Choroid plexus epithelial cell (primary cell): ENCODE measurements at regions not wholly inside any gene's neighbourhood (a gene's known extent, or its start where the extent isn't known, plus 50 kb on each side); places are given as distances from the start of the nearest gene placed in this dataset.

Experiments
- DNase-seq: peaks from one replicate; pipeline ENCODE4 v3.0.0-alpha.2; 2010; ENCODE audit warnings: low read depth
- H3K4me3 ChIP-seq: 2 replicates; pipeline ENCODE4 v1.5.1; 2011; ENCODE audit warnings: low read depth, mild to moderate bottlenecking, control low read depth, low read length, moderate library complexity
- CTCF ChIP-seq: conservative IDR thresholded peaks from 2 replicates; pipeline ENCODE4 v1.5.1; 2011; ENCODE audit warnings: low read depth, mild to moderate bottlenecking, control low read depth, inconsistent platforms, low read length, moderate library complexity

DNA sequence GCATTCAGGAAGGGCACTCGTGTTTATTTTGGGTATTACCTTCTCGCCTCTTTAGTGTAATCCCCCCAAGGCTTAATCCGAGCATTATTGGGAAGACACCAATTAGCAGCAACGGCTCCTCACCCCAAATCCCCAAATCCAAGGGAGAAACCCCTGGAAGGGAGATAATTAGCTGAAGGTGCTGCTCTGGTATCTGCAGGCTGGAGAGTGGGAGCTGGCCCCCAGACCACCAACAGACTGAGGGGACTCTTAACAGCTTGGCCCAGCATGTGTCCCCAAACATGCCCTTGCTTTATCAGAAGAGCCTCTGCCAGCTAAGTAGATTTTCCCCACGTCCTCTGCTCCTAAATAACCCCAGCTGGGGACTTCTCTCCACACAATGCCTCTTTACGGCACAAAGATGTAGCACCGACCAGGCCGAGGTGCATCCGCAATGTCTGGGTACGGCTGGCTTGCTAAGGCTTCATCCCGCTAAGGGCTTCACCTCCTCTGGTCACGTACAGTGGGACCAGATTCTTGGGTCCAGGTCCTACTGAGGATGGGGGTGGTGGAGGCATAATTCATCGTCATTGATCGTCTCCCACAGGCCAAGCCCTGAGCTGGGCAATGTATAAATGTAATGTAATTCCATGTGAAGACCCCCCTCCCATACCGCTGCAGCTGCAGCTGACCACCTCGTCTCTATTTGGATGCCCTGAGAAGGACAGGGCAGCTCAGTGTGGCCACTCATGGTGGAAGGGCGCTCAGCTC, 123.7 kb upstream of the GSC start:
- H3K4me3 ChIP-seq: no peak overlapping the region
- TF ChIP-seq CTCF: no peak
- no peak for DNase-seq

DNA sequence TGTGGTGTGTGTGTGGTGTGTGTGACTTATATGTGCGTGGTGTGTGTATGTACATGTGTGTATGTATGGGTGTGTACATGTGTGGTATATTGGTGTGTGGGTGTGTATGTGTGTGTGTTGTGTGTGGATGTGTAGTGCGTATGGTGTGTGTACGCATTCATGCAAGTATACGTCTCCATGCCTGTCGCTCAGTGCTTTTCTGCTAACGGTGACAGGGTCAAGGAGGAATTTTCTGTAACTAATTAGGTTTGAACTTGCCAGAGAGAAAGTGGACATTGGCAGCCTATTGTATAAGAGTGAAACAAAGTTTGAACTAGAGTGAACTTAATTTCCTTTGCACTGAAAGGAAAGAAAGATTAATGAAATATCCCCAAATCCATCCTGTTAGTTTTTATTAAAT, 120.9 kb upstream of the GSC start:
- TF ChIP-seq CTCF: no peak
- no peak overlapping the region for H3K4me3 ChIP-seq
- no peak for DNase-seq

DNA sequence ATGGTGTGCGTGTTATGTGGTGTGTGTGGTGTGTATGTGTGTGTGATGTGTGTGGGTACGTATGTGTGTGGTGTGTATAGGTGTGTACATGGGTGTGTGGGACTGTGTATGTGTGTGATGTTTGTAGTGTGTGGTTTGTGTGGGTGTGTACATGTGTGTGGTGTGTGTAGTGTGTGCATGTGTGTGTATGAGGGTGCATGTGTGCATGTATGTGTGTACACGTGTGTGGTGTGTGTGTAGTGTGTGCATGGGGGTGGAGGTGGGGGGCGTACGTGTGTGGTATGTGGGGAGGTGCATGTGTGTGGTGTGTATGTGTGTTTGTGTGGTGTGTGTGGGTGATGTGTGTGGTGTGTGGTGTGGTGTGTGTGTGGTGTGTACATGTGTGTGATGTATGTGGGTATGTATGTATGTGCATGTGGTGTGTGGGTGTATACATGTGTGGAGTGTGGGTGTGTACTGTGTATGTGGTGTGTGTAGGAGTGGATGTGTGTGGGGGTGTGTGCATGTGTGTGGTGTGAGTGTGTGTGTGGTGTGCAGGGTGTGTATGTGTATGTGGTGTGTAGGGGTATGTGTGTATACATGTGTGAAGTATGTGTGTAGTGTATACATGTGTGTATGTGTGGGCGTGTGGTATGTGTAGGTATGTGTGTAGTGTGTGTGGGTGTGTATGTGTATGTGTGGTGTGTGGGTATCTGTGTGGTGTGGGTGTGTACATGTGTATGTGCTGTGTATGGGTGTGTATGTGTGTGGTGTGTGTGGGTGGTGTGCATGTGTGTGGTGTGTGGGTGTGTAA, 119.8 kb upstream of the GSC start:
- no peak for TF ChIP-seq CTCF
- DNase-seq: no peak
- no peak overlapping the region for H3K4me3 ChIP-seq

- no peak for TF ChIP-seq CTCF
- DNase-seq: no peak
- no peak overlapping the region for H3K4me3 ChIP-seq
Observed at GRCh38 chr14:94888121-94888520, 118.2 kb upstream of the GSC start.

GRCh38 chr14:94887591-94887990, 117.7 kb upstream of the GSC start:
- no peak for DNase-seq
- TF ChIP-seq CTCF: no peak
- H3K4me3 ChIP-seq: no peak overlapping the region

GRCh38 chr14:94886931-94887330, 117.0 kb upstream of the GSC start:
- TF ChIP-seq CTCF: no peak
- no peak overlapping the region for H3K4me3 ChIP-seq
- DNase-seq: no peak
